ENCODE measurements at regions not wholly inside any gene's neighbourhood (a gene's known extent, or its start where the extent isn't known, plus 50 kb on each side); places are given as distances from the start of the nearest gene placed in this dataset.
"Not testable (repeated sequence)": the region's sequence is repeated elsewhere in the genome, so short reads cannot be mapped to it uniquely, and the experiment has no call there.

DNA sequence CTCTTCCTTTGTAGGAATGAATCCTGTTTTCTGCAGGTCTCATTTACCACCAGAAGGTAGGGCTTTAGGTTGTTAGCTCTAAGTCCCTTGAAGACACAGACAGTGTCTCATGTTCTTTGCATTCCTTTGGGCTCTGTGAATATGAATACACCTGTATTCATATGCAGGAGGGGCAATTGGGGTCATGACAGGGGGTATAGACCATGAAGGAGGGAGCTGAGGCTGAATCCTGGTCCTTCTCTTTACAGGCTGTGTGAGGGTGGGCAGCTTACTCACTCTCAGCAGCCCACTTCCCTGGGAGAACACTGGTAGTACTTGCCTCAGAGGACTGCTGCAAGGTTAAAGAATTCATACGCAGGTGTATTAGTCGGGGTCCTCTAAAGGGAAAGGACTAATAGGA, 267.2 kb upstream of the MGMT start:
- no peak for DNase-seq

DNA sequence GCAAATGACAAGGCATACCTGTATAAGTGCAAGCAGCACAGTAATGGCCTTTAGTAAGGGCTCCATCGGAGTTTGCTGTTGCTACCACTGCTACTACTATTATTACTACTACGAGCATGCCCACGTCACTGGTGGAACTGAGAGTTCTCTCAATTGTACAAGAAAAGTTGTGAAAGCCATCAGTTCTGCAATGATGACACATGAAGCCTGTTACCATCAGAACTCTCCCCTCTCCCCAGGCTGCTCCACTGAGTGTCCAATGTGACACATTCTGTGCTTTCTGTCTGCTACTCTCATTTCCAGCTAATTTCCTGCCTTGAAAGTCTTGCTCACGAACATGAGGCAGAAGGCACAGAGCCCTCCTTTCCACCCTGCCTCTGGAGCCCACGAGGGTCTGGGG, 263.2 kb upstream of the MGMT start:
- DNase-seq, result no peak

DNA sequence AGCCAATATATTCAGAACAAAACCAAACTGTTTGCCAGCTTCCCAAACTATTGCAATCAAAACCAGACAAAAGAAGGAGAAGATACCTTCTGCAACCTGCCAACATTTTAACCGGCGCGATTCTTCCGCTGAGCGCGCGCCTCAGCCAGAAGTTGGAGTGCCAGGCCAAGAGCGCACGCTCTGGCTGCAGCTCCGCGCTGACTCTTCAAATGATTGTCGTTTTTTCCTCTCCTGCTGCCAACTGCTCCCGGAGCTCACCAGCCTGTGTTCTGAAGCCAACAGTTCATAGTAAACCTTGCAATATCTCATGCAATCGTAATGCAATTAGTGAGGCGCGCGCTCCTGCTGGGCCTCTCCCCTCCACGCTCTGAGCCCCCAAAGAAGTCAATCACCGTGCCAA, 259.7 kb upstream of the MGMT start:
- no peak for DNase-seq

DNA sequence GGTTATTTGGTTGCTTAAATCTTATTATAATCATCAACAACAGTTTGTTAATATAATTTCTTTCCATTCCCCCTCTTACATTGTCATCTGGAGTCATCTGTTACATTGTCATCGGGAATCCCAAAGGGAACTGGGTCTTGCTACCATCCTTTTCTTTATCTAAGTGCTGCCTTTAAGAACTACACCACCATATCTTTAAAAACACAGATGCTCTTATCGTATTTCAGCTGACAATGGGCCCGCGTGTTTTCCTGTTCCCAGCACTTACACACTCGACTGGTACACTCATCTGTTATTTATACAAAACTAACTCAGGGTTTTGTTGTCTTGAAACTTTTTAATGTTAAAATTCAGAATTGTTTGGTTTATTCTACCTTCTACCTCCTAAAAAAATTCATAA, 256.2 kb upstream of the MGMT start:
- no peak for DNase-seq

DNA sequence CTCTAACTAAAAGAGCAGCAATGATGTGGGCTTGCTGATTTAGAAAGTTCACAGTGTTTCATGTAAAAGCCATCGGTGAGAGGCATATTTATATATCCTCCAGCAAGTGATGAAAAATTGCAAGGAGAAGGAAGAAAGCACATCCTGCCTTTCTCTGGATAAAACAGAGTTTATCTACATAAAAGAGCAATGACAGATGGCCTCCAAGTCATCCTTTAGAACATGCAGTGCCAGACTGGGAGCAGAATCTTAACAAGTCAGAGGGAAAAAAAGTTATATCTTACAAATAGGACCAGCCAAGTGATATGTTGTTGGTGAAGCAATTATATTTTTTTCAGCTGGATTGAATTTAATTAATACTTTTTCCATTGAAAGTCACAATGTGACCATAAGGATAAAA, 253.8 kb upstream of the MGMT start:
- DNase-seq, result no peak

DNA sequence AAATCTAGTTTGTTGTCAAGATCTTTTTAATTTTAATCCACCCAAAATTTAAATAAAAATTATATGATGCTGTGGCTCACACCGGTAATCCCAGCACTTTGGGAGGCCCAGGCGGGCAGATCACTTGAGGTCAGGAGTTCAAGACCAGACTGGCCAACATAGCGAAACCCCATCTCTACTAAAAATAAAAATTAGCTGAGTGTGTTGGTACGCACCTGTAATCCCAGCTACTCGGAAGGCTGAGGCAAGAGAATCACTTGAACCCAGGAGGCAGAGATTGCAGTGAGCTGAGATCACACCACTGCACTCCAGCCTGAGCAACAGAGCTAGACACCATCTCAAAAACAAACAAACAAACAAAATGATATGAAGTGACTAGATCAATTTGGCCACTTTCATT, 253.0 kb upstream of the MGMT start:
- DNase-seq, result not testable (repeated sequence)

DNA sequence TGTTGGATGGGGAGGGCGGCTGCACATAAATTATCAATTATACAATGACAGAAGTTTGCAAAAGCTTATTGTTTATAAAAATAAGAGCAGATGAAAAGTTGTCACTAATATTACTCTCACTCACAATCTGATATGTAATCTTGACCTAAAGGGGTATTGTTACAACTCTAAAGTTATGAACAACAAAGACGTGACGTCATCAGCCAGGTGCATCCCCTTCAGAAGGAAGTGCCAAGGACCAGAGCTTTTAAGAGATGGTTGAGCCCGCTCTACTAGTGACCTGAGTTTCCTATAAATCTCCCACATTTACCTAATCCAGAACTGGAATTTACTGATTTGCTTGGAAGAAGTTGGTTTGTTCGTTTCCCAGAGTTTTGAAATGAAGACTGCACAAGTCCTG, 247.7 kb upstream of the MGMT start:
- no peak for DNase-seq

DNA sequence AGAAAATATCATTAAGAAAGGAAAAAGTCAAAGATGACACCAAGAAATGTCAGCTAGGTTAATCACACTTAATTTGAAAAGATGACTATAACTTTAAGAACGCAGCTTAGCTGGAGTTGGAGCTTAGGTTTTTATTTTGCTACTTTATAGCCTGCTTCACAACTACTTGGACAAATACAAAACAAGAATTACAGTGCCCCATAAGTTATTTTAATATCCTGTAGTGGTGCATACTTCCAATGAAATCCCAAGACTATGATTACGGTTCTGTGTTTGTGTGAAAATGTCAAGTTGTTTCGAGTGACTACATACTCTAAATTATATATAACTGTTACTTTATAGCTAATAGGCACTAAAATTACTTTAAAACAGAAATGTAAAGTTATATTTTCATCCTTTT, 244.6 kb upstream of the MGMT start:
- DNase-seq, result no peak

DNA sequence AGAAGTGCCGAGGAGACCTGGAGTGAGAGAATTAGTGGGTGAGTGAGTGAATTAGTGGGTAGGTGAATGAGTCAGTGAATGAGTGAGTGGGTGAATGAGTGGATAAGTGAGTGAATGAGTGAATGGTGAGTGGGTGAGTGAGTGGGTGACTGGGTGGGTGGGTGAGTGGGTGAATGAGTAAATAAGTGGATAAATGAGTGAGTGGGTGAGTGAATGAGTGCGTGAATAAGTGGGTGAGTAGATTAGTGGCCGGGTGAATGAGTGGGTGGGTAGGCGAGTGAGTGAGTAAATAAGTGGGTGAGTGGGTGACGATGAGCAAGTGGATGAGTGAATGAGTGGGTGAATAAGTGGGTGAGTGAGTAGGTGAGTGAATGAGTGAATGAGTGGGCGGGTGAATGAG, 243.7 kb upstream of the MGMT start:
- no peak for DNase-seq

DNA sequence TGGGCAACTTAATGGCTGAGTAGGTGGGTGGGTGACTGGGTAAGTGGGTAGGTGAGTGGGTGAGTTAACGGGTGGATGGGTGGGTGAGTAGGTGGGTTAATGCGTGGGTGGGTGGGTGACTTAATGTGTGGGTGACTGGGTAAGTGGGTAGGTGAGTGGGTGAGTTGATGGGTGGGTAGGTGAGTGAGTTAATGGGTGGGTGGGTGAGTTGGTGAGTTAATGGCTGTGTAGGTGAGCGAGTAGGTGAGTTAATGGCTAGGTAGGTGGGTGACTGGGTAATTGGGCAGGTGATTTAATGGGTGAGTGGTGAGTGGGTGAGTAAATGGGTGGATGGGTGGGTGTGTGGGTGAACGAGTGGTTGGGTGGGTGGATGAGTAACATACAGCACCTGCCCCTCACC, 243.0 kb upstream of the MGMT start:
- DNase-seq, result no peak

DNA sequence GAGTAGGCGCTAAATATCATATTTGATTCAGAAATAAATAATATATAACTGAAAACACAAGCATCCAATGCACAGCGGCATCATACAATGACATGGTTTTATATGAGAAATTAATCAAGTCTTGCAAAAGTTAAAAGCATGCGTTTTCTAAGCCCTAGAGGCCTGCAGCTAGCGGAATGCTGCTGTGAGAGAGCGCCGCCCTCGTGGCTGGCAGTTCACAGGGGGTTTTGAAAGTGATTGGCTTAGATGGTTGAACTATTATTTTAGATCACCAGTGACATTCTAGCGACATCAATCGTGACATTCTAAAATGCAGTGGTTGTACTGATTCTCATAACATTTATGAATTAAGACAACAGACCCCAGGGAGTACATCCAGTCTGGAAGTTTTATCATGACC, 235.2 kb upstream of the MGMT start:
- DNase-seq, result no peak

DNA sequence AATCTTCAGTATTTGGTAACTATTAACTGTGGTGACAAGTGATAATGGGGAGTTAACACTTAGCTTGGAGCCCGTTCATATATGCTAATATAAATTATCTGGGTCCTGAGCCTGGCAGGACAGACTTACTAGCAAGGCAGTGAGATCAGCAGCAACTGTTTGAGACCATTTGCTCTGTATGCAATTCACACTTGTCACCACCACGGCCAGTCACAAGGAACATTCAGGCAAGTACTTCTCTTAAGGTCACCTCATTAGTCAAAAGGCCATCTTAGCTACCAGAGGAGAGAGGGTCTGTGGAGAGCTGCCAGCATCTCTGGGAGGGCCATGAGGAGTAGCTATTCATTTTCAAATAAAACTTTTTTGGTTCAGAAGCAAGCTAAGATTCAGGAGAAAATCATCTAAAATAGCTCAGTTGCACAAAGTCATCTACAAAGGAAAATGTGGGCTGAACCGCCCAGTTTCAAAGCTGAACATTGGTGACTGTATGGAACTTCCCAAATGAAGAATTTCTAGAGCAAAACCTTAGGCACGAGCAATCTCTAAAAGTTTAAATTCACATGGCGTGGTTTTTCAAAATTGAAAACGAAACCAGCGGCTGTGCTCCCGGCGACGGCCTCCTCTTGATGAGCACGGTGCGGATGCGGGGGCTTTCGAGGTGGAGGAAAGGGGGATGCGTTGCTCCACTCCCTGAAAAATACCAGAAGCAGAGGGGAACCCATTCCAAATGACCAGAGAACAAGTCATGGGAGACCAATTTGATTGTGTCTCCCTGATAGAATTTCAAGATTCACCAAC, 233.5 kb upstream of the MGMT start:
- no peak for DNase-seq

DNA sequence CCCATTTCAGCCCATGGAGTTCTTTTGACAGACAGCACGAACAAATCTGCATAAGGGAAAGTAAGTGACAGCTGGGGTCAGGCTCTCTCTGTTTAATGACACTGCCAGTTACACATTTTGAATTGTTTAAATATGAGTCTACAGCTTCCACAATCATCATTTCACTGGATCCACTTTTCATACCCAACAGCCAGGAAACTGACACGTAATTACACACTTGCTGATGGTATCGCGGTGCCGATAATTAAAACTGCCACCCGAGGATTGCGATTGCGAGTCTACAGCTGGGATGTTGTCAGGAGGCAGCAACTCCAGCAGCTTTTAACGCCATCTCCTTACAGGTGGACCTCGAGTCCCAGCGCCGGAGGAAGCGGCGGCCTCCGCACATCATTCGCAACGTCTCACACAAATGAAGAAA, 230.8 kb upstream of the MGMT start:
- DNase-seq, result no peak

DNA sequence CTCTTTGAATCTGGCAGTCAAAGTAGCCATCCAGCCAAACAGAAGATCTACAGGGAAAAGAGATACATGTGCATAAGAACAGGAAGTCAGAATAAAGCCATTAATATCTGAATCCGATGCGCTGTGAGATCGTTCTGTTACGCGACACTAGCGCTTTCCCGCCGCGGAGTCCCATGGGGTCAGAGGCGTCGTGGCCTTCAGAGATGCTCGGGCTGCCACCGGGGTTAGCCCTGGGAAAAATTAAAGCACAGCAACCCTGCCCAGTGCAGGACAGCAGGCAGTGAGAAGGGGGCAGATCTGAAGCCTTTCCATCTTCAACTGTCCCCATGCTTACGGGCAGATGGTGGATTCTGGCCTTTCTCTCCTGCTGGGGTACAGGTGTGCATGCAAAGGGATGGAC, 225.6 kb upstream of the MGMT start:
- no peak for DNase-seq

DNA sequence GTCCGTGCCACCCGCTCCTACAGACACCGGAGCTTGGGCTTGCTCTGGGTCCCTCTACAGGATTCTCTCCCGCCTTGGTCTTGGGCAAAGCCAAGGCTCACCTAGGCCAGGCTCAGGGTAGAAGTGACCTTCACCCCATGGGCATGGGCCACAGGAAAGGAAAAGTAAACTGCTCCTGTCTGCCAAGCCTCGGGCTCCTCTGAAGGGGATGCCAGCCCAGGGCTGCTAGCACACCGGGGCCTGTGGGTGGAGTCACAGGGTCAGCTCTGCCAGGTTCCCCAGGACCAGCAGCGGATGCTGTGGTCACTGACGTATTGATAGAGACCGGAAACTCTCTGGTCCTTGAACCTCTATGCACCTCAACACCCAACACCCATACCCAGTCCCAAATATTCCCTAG, 222.7 kb upstream of the MGMT start:
- no peak for DNase-seq

DNA sequence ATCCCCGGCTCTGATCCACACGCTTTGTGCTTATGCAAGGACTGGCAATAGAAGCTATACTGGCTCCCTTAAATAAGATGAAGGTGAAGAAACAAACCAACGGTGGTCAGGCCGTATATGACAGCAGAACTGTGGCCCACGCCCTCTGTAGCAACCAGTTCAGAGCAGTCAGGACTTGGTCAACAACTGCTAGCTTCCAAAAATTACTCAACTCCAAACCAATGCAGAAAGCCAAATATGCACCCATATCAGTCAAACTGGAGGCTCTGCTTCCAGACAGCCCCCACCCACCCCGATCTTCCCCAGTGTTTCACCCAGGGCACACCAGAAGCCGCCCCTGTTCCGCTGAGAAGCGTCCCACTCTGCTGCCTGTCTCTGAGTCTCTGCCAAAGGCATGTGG, 222.3 kb upstream of the MGMT start:
- DNase-seq, result no peak

DNA sequence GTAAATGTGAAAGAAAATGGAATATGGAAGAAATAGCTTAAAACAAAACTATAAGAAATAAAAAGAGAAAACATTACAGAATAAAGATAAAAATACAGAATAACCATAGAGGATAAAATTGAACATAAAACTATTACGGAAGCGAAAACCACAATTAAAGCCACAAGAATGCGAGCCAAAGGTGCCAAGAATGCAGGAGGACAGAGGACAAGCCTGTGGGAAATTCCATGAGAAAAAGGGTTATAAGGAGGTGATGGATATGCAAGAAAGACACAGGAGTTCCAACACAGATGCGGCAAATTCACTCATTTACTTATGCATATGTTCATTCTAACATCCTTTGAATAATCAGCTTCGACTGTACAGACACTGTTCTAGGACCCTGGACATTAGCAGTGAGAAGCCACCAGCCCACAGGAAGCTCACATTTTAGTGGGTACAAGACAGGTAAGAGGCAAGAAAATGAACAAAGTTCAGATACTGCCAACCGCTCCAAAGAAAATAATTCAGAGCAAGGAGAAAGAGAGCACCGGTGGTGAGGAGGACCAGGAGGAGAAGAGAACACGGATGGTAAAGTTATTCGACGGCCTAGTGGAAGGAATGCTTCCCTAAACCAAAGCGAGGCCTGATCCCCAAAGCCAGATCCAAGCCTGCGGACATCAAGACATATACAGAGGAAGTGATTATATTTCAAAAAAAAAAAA, 213.7 kb upstream of the MGMT start:
- DNase-seq, result no peak

DNA sequence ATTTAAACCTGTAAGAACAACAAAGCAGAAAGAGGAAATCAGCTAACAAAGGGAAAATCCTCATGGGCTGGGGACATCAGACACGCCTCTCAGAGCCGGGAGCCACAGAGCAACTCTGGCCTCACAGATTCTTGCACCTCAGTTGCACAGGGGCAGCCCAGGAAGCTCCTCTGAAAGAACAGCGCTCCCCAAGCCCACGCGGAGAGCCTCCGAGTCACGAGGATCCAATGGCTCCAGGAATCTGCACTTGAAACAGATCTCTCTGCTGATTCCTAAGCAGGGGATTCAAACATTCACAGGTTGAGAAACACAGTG, 213.2 kb upstream of the MGMT start:
- no peak for DNase-seq

DNA sequence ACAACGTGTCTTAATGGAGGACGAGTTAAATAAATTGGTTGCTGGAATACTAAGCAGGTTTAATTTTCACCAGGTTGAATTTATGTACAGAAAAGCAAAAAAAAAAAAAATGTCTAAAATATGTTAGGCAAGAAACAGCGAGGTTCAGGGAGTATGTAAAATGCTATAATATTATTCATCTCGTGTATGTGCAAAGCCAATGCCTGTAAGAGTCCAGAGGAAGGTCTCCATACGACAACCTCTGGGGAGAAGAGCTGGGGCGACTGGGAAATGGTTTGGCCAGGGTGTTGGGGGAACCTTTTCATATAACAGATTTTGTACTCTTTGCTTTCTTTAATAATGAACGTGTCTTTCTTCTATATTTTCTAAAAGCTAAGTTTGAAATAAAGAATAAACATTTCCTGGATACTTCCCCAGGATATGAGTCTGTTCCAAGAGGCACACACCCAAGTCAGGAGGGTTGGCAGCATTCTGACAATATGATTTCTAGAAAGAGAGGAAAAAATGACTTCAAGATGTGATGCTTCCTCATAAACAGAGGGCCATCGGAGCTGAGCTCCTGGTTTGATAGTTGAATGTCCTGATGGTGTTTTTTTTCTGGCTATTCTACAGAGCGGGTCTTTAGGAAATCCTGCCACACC, 208.6 kb upstream of the MGMT start:
- DNase-seq, result no peak

DNA sequence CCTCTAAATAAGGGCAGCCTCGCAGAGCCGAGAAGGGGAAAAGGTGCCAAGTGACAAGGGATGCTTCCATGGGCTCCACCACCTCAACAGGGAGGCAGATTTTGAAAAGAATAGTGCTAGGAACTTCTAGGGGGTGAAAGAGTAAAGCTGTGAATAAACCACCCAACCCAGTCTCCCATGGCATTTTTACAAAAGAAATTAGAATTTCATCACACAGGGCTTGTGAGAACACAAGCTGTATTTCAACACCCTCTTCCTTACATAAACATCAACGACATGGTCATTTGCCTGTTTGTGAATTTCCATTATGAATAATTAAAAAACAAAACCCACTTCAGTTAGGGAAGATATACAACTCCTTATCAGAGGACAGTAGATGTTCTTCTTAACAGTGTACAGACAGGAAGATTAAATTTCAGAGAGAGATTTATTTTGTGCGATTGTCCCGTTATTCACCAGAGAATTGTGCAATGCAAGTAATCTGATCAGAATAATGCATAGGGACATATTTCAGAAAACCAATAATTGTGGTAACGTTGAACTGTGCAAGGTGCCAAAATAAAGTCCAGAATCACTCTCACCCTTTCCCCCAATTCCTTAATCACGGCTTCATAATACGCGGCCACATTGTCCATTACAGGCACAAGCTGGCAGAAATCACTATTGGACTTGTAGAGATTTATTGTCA, 207.8 kb upstream of the MGMT start:
- no peak for DNase-seq

DNA sequence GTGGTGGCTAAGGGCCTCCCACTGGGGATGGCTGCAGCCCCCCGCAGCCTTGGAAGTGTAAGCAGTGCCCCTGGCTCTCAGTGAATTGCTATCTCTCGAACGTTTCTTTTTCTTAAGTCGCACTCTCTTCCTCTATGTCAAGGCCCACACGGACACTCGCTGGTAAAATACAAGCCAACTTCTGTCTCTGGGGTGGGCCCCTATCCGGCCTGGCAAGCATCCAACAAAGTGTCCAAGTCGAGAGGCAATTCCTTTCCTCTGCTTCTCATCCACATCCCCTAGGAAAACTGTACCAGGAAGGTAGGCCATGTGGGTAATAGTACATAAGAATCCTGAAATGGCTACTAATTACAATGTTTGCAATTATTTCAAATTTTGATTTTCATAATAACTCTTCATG, 194.9 kb upstream of the MGMT start:
- no peak for DNase-seq

DNA sequence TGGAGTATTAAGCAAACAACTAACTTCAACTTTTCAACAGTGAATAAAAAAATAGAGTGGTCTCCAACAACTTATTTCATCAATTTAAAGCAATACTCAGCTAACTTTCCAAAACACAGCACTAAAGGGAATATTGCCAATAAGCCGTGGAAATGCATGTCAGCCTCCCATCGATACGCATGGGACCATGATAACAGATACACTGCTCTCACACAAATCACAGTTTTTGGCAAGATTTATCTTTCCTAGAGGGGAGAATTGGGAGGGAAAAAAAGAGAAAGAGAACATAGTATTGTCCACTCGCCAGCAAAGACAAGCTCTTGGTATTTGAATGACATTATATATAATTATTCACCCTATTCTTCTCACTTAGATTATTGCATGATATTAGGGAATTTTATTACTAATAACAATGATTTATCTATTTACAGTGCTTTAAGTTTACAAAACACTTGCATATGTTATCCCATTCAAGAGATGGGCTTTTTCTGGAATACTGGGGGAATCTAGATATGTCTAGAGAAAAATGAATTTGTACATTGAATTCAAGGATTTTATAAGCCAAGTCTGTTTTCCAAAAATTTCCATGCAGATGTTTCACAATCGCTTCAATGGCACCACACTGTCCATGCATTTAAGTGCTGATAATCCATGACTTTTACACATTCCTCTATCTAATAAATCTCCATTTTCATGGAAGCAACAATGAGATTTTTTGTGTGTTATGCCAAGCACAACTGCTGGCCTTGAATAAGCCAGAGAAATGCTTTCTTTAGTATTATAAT, 194.0 kb upstream of the MGMT start:
- DNase-seq, result no peak

DNA sequence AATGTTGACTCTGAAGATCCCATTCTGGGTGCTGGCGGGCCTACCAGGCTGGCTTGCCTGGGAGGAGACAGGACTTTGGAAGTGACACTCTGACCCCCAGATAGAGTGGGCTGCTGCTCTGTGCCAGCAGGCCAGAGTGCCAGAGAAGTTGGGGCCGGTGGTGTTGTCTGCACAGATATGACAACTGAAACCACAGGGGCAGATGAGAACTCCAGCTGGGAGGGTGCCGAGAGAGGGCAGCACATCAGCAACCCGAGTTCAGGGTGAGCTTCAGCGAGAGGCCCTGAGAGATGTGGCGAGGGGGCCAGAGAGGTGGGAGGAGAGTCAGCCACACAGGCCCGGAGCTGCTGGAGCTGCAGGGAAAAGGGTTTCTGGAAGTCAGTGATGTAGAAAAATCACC, 193.2 kb upstream of the MGMT start:
- no peak for DNase-seq

All from CD4-positive, alpha-beta T cell treated with Interleukin-17A for 1 hour (primary cell).